ENCODE measurements at regions not wholly inside any gene's neighbourhood (a gene's known extent, or its start where the extent isn't known, plus 50 kb on each side); places are given as distances from the start of the nearest gene placed in this dataset.

DNA sequence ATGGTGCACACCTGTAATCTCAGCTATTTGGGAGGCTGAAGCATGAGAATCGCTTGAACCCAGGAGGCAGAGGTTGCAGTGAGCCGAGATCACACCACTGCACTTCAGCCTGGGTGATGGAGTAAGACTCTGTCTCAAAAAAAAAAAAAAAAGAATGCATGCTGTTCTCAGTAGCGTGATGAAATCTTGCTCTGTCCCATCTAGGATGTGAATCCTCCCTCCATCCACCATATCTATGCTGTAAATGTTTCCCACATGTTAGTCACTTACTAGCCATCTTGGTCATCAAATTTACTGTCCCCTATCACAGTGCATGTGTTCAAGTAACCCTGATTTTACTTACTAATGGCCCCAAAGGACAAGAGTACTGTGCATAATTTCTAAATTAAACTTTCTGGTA, 315.4 kb upstream of the TBX18 start:
- TF ChIP-seq YY1 (IDR thresholded peaks at IDR 0.05; ENCODE audit: insufficient read depth, insufficient read length) (no peak), ZNF274 (IDR thresholded peaks at IDR 0.05; ENCODE audit: low read depth, low read length) (no peak), SUZ12 (IDR thresholded peaks at IDR 0.05; ENCODE audit: extremely low read depth, insufficient read depth, insufficient read length) (no peak)
